GM23338 (cell line): ENCODE measurements at regions not wholly inside any gene's neighbourhood (a gene's known extent, or its start where the extent isn't known, plus 50 kb on each side); places are given as distances from the start of the nearest gene placed in this dataset.
"Not testable (repeated sequence)": the region's sequence is repeated elsewhere in the genome, so short reads cannot be mapped to it uniquely, and the experiment has no call there.

ENCODE experiments used
- ATAC-seq: fragments of 200-7000 bp; cut with Tn5 transposase; 3 replicates; pipeline ENCODE4 v1.9.1; 2020
- DNase-seq: peaks from one replicate; pipeline ENCODE4 v3.0.0-alpha.2; 2015; ENCODE audit warnings: low spot score
- H2AFZ ChIP-seq: fragments of 200-600 bp; sonication (generic); 2 replicates; pipeline ENCODE4 v1.8.0; 2016; ENCODE audit warnings: antibody characterized with exemption, mild to moderate bottlenecking, moderate library complexity
- H3F3A ChIP-seq: fragments of 200-600 bp; sonication (generic); replicated peaks from 2 replicates; pipeline ENCODE4 v1.8.0; 2017; ENCODE audit warnings: antibody characterized with exemption, mixed run types, low read depth
- H3K27ac ChIP-seq: fragments of 200-600 bp; sonication (generic); 2 replicates; pipeline ENCODE4 v1.6.1; 2016; ENCODE audit warnings: low read depth
- H3K27me3 ChIP-seq: fragments of 200-600 bp; sonication (generic); 2 replicates; pipeline ENCODE4 v1.8.0; 2016; ENCODE audit warnings: mild to moderate bottlenecking, mixed run types, moderate library complexity; ENCODE audit not compliant: insufficient read depth
- H3K36me3 ChIP-seq: fragments of 200-600 bp; sonication (generic); 2 replicates; pipeline ENCODE4 v1.8.0; 2016; ENCODE audit warnings: mild to moderate bottlenecking; ENCODE audit not compliant: insufficient read depth
- H3K4me1 ChIP-seq: fragments of 200-600 bp; sonication (generic); 2 replicates; pipeline ENCODE4 v1.8.0; 2016; ENCODE audit warnings: mild to moderate bottlenecking, moderate library complexity; ENCODE audit not compliant: insufficient read depth
- H3K4me2 ChIP-seq: fragments of 200-600 bp; sonication (generic); 2 replicates; pipeline ENCODE4 v1.7.1; 2017; ENCODE audit warnings: mixed run types
- H3K4me3 ChIP-seq: fragments of 200-600 bp; sonication (generic); 2 replicates; pipeline ENCODE4 v1.6.1; 2016; ENCODE audit warnings: mixed run types
- H3K79me2 ChIP-seq: fragments of 200-600 bp; sonication (generic); replicated peaks from 2 replicates; pipeline ENCODE4 v1.8.0; 2017; ENCODE audit warnings: mild to moderate bottlenecking; ENCODE audit not compliant: insufficient read depth
- H3K9me2 ChIP-seq: fragments of 200-600 bp; sonication (generic); 2 replicates; pipeline ENCODE4 v1.8.0; 2017; ENCODE audit not compliant: insufficient read depth
- H4K20me1 ChIP-seq: fragments of 200-600 bp; sonication (generic); replicated peaks from 2 replicates; pipeline ENCODE4 v1.8.0; 2017; ENCODE audit warnings: mild to moderate bottlenecking; ENCODE audit not compliant: insufficient read depth
- H3K27ac Mint-ChIP-seq: 2 replicates; pipeline ENCODE4 v1.8.0; 2020; ENCODE audit warnings: inconsistent platforms, mild to moderate bottlenecking, moderate library complexity, mixed read lengths
- H3K27me3 Mint-ChIP-seq: 3 replicates; pipeline ENCODE4 v1.8.0; 2022; ENCODE audit warnings: low read depth, mild to moderate bottlenecking, moderate library complexity, mixed read lengths, inconsistent platforms; ENCODE audit not compliant: insufficient read depth, poor library complexity
- H3K36me3 Mint-ChIP-seq: 3 replicates; pipeline ENCODE4 v1.8.0; 2021; ENCODE audit warnings: low read depth, mild to moderate bottlenecking, inconsistent platforms, moderate library complexity, mixed read lengths
- H3K4me1 Mint-ChIP-seq: 3 replicates; pipeline ENCODE4 v1.8.0; 2020; ENCODE audit warnings: mild to moderate bottlenecking, inconsistent platforms, mixed read lengths
- H3K4me3 Mint-ChIP-seq: 3 replicates; pipeline ENCODE4 v1.8.0; 2021; ENCODE audit warnings: moderate library complexity, mild to moderate bottlenecking, inconsistent platforms, mixed read lengths
- H3K9me3 Mint-ChIP-seq: 3 replicates; pipeline ENCODE4 v1.8.0; 2020; ENCODE audit warnings: moderate library complexity, mild to moderate bottlenecking, inconsistent platforms, mixed read lengths
- CREB1 ChIP-seq: fragments of 250-450 bp; sonication (Bioruptor Pico); IDR thresholded peaks from 2 replicates; pipeline ENCODE4 v1.5.0; 2020; ENCODE audit warnings: low read depth, mild to moderate bottlenecking, moderate library complexity
- EZH2 ChIP-seq: fragments of 200-600 bp; sonication (generic); IDR thresholded peaks from one replicate; pipeline ENCODE4 v1.8.0; 2017; ENCODE audit warnings: antibody characterized with exemption, mild to moderate bottlenecking, low read depth; ENCODE audit not compliant: unreplicated experiment
- EZH2phosphoT487 ChIP-seq: fragments of 200-600 bp; sonication (generic); IDR thresholded peaks from one replicate; pipeline ENCODE4 v1.8.1; 2018; ENCODE audit warnings: antibody characterized with exemption; ENCODE audit not compliant: unreplicated experiment
- ZNF114 ChIP-seq: fragments of 250-450 bp; sonication (Bioruptor Pico); IDR thresholded peaks from 2 replicates; pipeline ENCODE4 v1.5.0; 2020; ENCODE audit warnings: mild to moderate bottlenecking, moderate library complexity
- TF ChIP-seq, protein P1 (sequence below): IDR thresholded peaks from one replicate; pipeline ENCODE4 v1.6.1; 2018; ENCODE audit warnings: antibody characterized with exemption; ENCODE audit not compliant: unreplicated experiment
- TF ChIP-seq, protein P2 (sequence below), 2 experiments: fragments of 200-600 bp in 1 of 2; sonication (generic) in 1 of 2; conservative IDR thresholded peaks; 2 replicates each; pipeline versions ENCODE4 v1.5.1 to v1.6.1; 2016 to 2017; ENCODE audit warnings: antibody characterized with exemption in 2 of 2, low read depth in 2 of 2, mild to moderate bottlenecking in 2 of 2, moderate library complexity in 1 of 2

DNA sequence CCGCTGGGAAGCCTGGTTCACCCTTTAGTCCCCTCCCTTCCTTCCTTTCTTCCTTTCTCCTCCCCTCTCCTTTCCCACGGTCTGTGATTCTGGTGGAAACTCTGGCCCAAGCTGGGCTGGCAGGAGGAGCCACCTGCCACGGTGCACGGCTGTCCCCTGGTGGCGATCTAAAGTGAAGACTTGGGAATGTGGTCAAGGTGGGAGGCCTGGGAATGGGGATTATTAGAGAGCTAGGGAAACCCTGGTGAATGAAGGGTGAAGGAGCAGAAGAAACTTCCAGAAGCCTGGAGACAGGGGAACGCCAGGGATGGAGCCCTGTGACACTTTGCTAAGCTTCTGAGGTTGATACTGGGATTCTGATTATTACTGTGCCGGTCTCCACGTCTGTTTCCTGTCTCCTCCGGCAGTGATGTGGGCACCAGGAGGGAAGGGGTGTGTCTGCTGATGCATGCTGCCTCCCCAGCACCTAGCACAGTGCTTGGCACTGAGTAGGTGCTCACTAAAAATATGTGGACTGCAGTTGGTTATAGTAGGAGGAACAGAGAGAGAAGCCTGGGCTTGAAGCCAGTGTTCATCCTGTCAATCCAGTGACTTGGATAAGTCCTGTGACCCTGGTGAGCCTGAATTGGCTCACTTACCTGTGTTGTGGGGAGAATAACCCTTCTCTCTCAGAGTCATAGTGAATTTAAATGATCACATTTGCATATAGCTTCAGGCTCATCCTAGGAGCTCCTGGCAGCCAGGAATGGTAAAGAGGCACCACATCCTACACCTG is 71.2 kb upstream of the NBPF3 start:
- no peak overlapping the region for H3K27ac ChIP-seq
- H3K4me3 ChIP-seq, result no peak overlapping the region
- peak; percentile 95 for DNase-seq
- TF ChIP-seq, protein P1, sequence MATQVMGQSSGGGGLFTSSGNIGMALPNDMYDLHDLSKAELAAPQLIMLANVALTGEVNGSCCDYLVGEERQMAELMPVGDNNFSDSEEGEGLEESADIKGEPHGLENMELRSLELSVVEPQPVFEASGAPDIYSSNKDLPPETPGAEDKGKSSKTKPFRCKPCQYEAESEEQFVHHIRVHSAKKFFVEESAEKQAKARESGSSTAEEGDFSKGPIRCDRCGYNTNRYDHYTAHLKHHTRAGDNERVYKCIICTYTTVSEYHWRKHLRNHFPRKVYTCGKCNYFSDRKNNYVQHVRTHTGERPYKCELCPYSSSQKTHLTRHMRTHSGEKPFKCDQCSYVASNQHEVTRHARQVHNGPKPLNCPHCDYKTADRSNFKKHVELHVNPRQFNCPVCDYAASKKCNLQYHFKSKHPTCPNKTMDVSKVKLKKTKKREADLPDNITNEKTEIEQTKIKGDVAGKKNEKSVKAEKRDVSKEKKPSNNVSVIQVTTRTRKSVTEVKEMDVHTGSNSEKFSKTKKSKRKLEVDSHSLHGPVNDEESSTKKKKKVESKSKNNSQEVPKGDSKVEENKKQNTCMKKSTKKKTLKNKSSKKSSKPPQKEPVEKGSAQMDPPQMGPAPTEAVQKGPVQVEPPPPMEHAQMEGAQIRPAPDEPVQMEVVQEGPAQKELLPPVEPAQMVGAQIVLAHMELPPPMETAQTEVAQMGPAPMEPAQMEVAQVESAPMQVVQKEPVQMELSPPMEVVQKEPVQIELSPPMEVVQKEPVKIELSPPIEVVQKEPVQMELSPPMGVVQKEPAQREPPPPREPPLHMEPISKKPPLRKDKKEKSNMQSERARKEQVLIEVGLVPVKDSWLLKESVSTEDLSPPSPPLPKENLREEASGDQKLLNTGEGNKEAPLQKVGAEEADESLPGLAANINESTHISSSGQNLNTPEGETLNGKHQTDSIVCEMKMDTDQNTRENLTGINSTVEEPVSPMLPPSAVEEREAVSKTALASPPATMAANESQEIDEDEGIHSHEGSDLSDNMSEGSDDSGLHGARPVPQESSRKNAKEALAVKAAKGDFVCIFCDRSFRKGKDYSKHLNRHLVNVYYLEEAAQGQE, result no peak
- TF ChIP-seq, protein P2, sequence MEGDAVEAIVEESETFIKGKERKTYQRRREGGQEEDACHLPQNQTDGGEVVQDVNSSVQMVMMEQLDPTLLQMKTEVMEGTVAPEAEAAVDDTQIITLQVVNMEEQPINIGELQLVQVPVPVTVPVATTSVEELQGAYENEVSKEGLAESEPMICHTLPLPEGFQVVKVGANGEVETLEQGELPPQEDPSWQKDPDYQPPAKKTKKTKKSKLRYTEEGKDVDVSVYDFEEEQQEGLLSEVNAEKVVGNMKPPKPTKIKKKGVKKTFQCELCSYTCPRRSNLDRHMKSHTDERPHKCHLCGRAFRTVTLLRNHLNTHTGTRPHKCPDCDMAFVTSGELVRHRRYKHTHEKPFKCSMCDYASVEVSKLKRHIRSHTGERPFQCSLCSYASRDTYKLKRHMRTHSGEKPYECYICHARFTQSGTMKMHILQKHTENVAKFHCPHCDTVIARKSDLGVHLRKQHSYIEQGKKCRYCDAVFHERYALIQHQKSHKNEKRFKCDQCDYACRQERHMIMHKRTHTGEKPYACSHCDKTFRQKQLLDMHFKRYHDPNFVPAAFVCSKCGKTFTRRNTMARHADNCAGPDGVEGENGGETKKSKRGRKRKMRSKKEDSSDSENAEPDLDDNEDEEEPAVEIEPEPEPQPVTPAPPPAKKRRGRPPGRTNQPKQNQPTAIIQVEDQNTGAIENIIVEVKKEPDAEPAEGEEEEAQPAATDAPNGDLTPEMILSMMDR (conservative IDR thresholded peaks at IDR 0.05; ENCODE audit: low read depth in 2 of 2), result peak; percentile 100
- TF ChIP-seq EZH2phosphoT487, result no peak
- TF ChIP-seq EZH2, result no peak
- TF ChIP-seq CREB1 (CRISPR knock-in tag), result no peak
- TF ChIP-seq ZNF114 (CRISPR knock-in tag), result no peak
- no peaks in the 10 kb centered on the region for H4K20me1 ChIP-seq
- H3K79me2 ChIP-seq, result no peaks in the 10 kb centered on the region
- H3K4me2 ChIP-seq, result no peak overlapping the region
- H3K9me2 ChIP-seq, result no peaks in the 10 kb centered on the region
- H2AFZ ChIP-seq, result no peak overlapping the region
- ATAC-seq, result peak; percentile 93
- H3K4me3 Mint-ChIP-seq, result no peak overlapping the region
- H3K4me1 ChIP-seq, result no peaks in the 10 kb centered on the region
- H3K27me3 ChIP-seq, result no peaks in the 10 kb centered on the region
- H3K27me3 Mint-ChIP-seq, result peaks cover 15% of the 10 kb centered on the region
- no peaks in the 10 kb centered on the region; the same call in 2 of the 3 replicates for H3K4me1 Mint-ChIP-seq
- no peak overlapping the region for H3K27ac Mint-ChIP-seq
- H3K9me3 Mint-ChIP-seq, result no peaks in the 10 kb centered on the region
- H3K36me3 Mint-ChIP-seq, result no peaks in the 10 kb centered on the region
- no peaks in the 10 kb centered on the region for H3K36me3 ChIP-seq
- no peaks in the 10 kb centered on the region for H3F3A ChIP-seq

DNA sequence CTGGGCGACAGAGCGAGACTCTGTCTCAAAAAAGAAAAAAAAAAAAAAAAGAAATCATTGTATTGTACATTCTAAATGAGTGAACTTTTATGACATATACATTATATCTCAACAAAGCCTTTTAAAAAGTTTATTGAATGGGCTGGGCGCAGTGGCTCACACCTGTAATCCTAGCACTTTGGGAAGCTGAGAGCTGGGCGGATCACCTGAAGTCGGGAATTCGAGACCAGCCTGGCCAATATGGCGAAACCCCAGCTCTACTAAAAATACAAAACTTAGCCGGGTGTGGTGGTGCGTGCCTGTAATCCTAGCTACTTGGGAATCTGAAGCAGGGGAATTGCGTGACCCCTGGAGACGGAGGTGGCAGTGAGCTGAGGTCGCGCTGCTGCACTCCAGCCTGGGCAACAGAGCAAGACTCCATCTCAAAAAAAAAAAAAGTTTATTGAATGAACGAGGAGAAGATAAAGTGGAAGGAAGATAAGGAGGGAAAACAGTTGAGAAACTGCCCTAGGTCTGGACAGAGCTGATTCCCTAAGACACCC is 71.9 kb upstream of the NBPF3 start:
- H4K20me1 ChIP-seq, H3K4me1 ChIP-seq, H3K27me3 ChIP-seq, H3K79me2 ChIP-seq, H3K4me1 Mint-ChIP-seq, H3K36me3 Mint-ChIP-seq, H3K4me2 ChIP-seq, H3K4me3 Mint-ChIP-seq, H2AFZ ChIP-seq, H3K36me3 ChIP-seq, H3K27ac ChIP-seq, DNase-seq, H3K9me2 ChIP-seq, H3K4me3 ChIP-seq, H3F3A ChIP-seq, H3K9me3 Mint-ChIP-seq, H3K27ac Mint-ChIP-seq, ATAC-seq: not testable (repeated sequence)
- peaks cover 15% of the 10 kb centered on the region for H3K27me3 Mint-ChIP-seq
